SK-N-SH (cell line): ENCODE measurements at regions not wholly inside any gene's neighbourhood (a gene's known extent, or its start where the extent isn't known, plus 50 kb on each side); places are given as distances from the start of the nearest gene placed in this dataset.

Experiments
- CTCF ChIA-PET: fragments of 300-600, 350-600 bp; formaldehyde crosslinking; extraction: SDS; loops from one replicate; lab custom pipeline; 2021; lab: Yijun Ruan, JAX
- POLR2A ChIA-PET: fragments of 350-600 bp; sonication (Branson Sonifier 250); formaldehyde crosslinking; extraction: SDS; loops from one replicate; lab custom pipeline; 2020; ENCODE audit warnings: antibody characterized with exemption, inconsistent platforms; lab: Yijun Ruan, JAX
- DNase-seq: peaks from one replicate; pipeline ENCODE4 v3.0.0; 2012
- H2AFZ ChIP-seq: fragments of 200-600 bp; sonication (generic); 2 replicates; pipeline ENCODE4 v1.8.1; 2016; ENCODE audit warnings: antibody characterized with exemption, mild to moderate bottlenecking, low read depth
- H3F3A ChIP-seq: fragments of 200-600 bp; sonication (generic); replicated peaks from 2 replicates; pipeline ENCODE3; 2016; ENCODE audit warnings: antibody characterized with exemption, mild to moderate bottlenecking; ENCODE audit not compliant: insufficient read depth
- H3K27ac ChIP-seq, 2 experiments: fragments of 200-500 bp in 1 of 2; fragments of 200-600 bp in 1 of 2; sonication (Bioruptor generic) in 1 of 2; sonication (generic), shearing (Covaris generic) in 1 of 2; 2 replicates each; pipeline versions ENCODE4 v1.5.1 to v1.6.1; 2014 to 2016; ENCODE audit warnings: low read depth in 2 of 2, inconsistent platforms in 1 of 2, low read length in 1 of 2, mild to moderate bottlenecking in 1 of 2, mixed read lengths in 1 of 2
- H3K27me3 ChIP-seq: fragments of 200-600 bp; sonication (generic), shearing (Covaris generic); 2 replicates; pipeline ENCODE4 v1.6.1; 2016; ENCODE audit warnings: mixed run types; ENCODE audit not compliant: insufficient read depth
- H3K36me3 ChIP-seq, 2 experiments: fragments of 200-500 bp in 1 of 2; fragments of 200-600 bp in 1 of 2; sonication (Bioruptor generic) in 1 of 2; sonication (generic) in 1 of 2; replicated peaks in 1 of 2; 2 replicates each; pipeline versions ENCODE3 to v1.5.1; 2014 to 2016; ENCODE audit warnings: low read length in 1 of 2, mild to moderate bottlenecking in 1 of 2; ENCODE audit not compliant: insufficient read depth in 2 of 2, control insufficient read depth in 1 of 2
- H3K4me1 ChIP-seq, 2 experiments: fragments of 200-500 bp in 1 of 2; fragments of 200-600 bp in 1 of 2; sonication (Bioruptor generic) in 1 of 2; sonication (generic), shearing (Covaris generic) in 1 of 2; 2 replicates each; pipeline versions ENCODE4 v1.5.1 to v1.6.1; 2014 to 2016; ENCODE audit warnings: low read depth in 1 of 2, low read length in 1 of 2, mixed run types in 1 of 2; ENCODE audit not compliant: insufficient read depth in 2 of 2, control insufficient read depth in 1 of 2
- H3K4me2 ChIP-seq: fragments of 200-600 bp; sonication (generic), shearing (Covaris generic); 2 replicates; pipeline ENCODE4 v1.6.1; 2017; ENCODE audit warnings: mixed run types
- H3K4me3 ChIP-seq, 2 experiments: fragments of 200-500 bp in 1 of 2; fragments of 200-600 bp in 1 of 2; sonication (Bioruptor generic) in 1 of 2; sonication (generic), shearing (Covaris generic) in 1 of 2; 2 replicates each; pipeline versions ENCODE4 v1.5.1 to v1.8.1; 2014 to 2016; ENCODE audit warnings: low read depth in 2 of 2, inconsistent platforms in 1 of 2, low read length in 1 of 2, mild to moderate bottlenecking in 1 of 2, mixed read lengths in 1 of 2, moderate library complexity in 1 of 2
- H3K79me2 ChIP-seq: fragments of 200-600 bp; sonication (generic); 2 replicates; pipeline ENCODE4 v1.8.1; 2017; ENCODE audit warnings: mild to moderate bottlenecking; ENCODE audit not compliant: insufficient read depth
- H3K9ac ChIP-seq: fragments of 200-600 bp; sonication (generic); 2 replicates; pipeline ENCODE4 v1.6.1; 2017; ENCODE audit warnings: mixed run types
- H3K9me2 ChIP-seq: fragments of 200-600 bp; sonication (generic); 2 replicates; pipeline ENCODE4 v1.6.1; 2017; ENCODE audit warnings: mixed run types
- H3K9me3 ChIP-seq: fragments of 200-600 bp; sonication (generic); 2 replicates; pipeline ENCODE4 v1.6.1; 2017; ENCODE audit warnings: mixed run types, mild to moderate bottlenecking, moderate library complexity
- H4K20me1 ChIP-seq: fragments of 200-600 bp; sonication (generic); 2 replicates; pipeline ENCODE4 v1.6.1; 2017; ENCODE audit warnings: mild to moderate bottlenecking, mixed run types; ENCODE audit not compliant: insufficient read depth
- CHD2 ChIP-seq: fragments of 150-350 bp; IDR thresholded peaks from 2 replicates; pipeline ENCODE4 v1.6.1; 2018; ENCODE audit warnings: low read length; ENCODE audit not compliant: partially characterized antibody
- ELF1 ChIP-seq: IDR thresholded peaks from 2 replicates; pipeline ENCODE4 v1.4.0; 2012
- EZH2phosphoT487 ChIP-seq: fragments of 200-600 bp; sonication (generic); IDR thresholded peaks from 2 replicates; pipeline ENCODE4 v1.6.1; 2017; ENCODE audit warnings: low read depth, mixed run types, mild to moderate bottlenecking, antibody characterized with exemption, moderate library complexity, borderline replicate concordance
- FOXJ3 ChIP-seq: sonication (generic); formaldehyde crosslinking; IDR thresholded peaks from 2 replicates; pipeline ENCODE4 v1.5.1; 2020; ENCODE audit warnings: mild to moderate bottlenecking, missing genetic modification reagents
- GABPA ChIP-seq: IDR thresholded peaks from 2 replicates; pipeline ENCODE4 v1.4.0; 2012; ENCODE audit warnings: low read depth, mild to moderate bottlenecking
- GATA2 ChIP-seq: sonication (generic); formaldehyde crosslinking; IDR thresholded peaks from 2 replicates; pipeline ENCODE4 v1.5.0; 2020; ENCODE audit warnings: mild to moderate bottlenecking, missing genetic modification reagents
- JUND ChIP-seq: IDR thresholded peaks from 2 replicates; pipeline ENCODE4 v1.4.0; 2012
- MXI1 ChIP-seq: IDR thresholded peaks from 2 replicates; pipeline ENCODE4 v1.6.1; 2012; ENCODE audit warnings: mild to moderate bottlenecking, low read depth, low read length, improper control_type of control experiment
- RAD21 ChIP-seq: IDR thresholded peaks from 2 replicates; pipeline ENCODE4 v1.6.1; 2012; ENCODE audit warnings: mild to moderate bottlenecking, low read length
- RCOR1 ChIP-seq: fragments of 150-350 bp; IDR thresholded peaks from 2 replicates; pipeline ENCODE4 v1.6.1; 2017; ENCODE audit warnings: antibody characterized with exemption, low read length
- TAF1 ChIP-seq: IDR thresholded peaks from 2 replicates; pipeline ENCODE4 v1.6.1; 2012; ENCODE audit warnings: low read depth, mild to moderate bottlenecking, low read length, moderate library complexity, borderline replicate concordance
- TCF12 ChIP-seq: IDR thresholded peaks from 2 replicates; pipeline ENCODE4 v1.4.0; 2012
- YY1 ChIP-seq: IDR thresholded peaks from 2 replicates; pipeline ENCODE4 v1.4.0; 2012; ENCODE audit warnings: low read depth, mild to moderate bottlenecking
- WGBS: methylation state at CpG from one replicate; pipeline ENCODE4 v1.1.6; 2017; ENCODE audit warnings: low lambda C conversion rate; 5-methylcytosine and 5-hydroxymethylcytosine counted together
- TF ChIP-seq, protein P1 (sequence below): IDR thresholded peaks from 2 replicates; pipeline ENCODE4 v1.4.0; 2012; ENCODE audit warnings: low read depth, borderline replicate concordance
- TF ChIP-seq, protein P2 (sequence below): fragments of 150-350 bp; IDR thresholded peaks from 2 replicates; pipeline ENCODE4 v1.6.1; 2017; ENCODE audit warnings: antibody characterized with exemption, low read length, low read depth, borderline replicate concordance
- TF ChIP-seq, protein P3 (sequence below): IDR thresholded peaks from 2 replicates; pipeline ENCODE4; 2012
- TF ChIP-seq, protein P4 (sequence below): IDR thresholded peaks from 2 replicates; pipeline ENCODE4 v1.4.0; 2012; ENCODE audit warnings: low read depth, borderline replicate concordance
- TF ChIP-seq, protein P5 (sequence below): fragments of 200-600 bp; sonication (generic); IDR thresholded peaks from 2 replicates; pipeline ENCODE4 v1.6.1; 2017; ENCODE audit warnings: antibody characterized with exemption, mild to moderate bottlenecking, moderate library complexity
- TF ChIP-seq, protein P6 (sequence below): fragments of 150-350 bp; IDR thresholded peaks from 2 replicates; pipeline ENCODE4 v1.6.1; 2016; ENCODE audit warnings: mild to moderate bottlenecking, low read depth, low read length
- TF ChIP-seq, protein P7 (sequence below): IDR thresholded peaks from 2 replicates; pipeline ENCODE4 v1.4.0; 2012; ENCODE audit warnings: low read depth

DNA sequence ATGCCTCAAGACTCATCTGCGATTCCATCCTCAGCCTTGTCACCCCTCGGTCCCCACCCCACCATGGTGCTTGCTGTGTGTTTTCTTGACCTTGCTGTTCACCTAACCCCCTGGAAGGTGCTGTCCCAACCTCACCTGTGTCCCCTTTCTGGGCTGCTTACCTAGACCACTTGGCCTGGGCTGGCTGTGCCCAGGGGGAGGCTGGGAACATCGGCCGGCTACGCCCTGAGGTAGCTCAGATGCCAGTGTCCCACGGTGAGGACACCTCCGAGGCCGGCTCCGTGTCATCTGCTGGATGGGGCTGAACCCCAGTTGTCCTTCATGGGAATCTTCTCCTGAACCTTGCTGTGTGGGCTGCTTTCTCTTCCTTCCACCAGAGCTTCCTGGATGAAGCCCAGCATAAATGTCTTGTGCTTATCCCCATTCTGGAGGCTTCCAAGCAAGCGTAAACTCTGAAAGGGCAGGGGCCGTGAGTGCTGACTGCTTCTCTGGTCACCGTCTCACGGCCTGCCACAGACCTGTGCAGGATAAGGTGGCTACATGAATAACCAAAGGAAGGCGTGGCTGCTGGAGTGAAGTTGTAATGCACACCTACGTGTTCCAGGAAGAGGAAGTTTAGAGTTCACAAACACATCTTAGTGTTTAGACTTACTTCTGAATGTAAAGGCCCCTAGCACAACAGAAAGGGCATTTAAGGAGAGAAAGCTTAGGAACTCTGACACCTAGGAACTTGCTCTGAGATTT is 724.3 kb downstream of the TBC1D22A start:
- no peak overlapping the region for H3K4me3 ChIP-seq
- WGBS: 29% methylated on average over 8 of the region's 15 CpGs
- ChIA-PET CTCF (no interaction called here), POLR2A (no interaction called here)
- no peak overlapping the region for H3K27ac ChIP-seq
- no peaks in the 10 kb centered on the region for H3K4me1 ChIP-seq
- H3K4me2 ChIP-seq: no peak overlapping the region
- H3F3A ChIP-seq: no peaks in the 10 kb centered on the region
- H3K9me3 ChIP-seq: no peaks in the 10 kb centered on the region
- H3K79me2 ChIP-seq: no peaks in the 10 kb centered on the region
- TF ChIP-seq MXI1: no peak
- no peak for TF ChIP-seq GABPA
- no peak for TF ChIP-seq RCOR1
- TF ChIP-seq, protein P1, sequence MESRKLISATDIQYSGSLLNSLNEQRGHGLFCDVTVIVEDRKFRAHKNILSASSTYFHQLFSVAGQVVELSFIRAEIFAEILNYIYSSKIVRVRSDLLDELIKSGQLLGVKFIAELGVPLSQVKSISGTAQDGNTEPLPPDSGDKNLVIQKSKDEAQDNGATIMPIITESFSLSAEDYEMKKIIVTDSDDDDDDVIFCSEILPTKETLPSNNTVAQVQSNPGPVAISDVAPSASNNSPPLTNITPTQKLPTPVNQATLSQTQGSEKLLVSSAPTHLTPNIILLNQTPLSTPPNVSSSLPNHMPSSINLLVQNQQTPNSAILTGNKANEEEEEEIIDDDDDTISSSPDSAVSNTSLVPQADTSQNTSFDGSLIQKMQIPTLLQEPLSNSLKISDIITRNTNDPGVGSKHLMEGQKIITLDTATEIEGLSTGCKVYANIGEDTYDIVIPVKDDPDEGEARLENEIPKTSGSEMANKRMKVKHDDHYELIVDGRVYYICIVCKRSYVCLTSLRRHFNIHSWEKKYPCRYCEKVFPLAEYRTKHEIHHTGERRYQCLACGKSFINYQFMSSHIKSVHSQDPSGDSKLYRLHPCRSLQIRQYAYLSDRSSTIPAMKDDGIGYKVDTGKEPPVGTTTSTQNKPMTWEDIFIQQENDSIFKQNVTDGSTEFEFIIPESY: no peak
- TF ChIP-seq, protein P2, sequence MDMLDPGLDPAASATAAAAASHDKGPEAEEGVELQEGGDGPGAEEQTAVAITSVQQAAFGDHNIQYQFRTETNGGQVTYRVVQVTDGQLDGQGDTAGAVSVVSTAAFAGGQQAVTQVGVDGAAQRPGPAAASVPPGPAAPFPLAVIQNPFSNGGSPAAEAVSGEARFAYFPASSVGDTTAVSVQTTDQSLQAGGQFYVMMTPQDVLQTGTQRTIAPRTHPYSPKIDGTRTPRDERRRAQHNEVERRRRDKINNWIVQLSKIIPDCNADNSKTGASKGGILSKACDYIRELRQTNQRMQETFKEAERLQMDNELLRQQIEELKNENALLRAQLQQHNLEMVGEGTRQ: no peak
- TF ChIP-seq TAF1: no peak
- no peak for TF ChIP-seq YY1
- TF ChIP-seq TCF12: no peak
- TF ChIP-seq ELF1: no peak
- no peak for TF ChIP-seq FOXJ3 (CRISPR knock-in tag)
- no peak for TF ChIP-seq GATA2 (CRISPR knock-in tag)
- TF ChIP-seq, protein P3, sequence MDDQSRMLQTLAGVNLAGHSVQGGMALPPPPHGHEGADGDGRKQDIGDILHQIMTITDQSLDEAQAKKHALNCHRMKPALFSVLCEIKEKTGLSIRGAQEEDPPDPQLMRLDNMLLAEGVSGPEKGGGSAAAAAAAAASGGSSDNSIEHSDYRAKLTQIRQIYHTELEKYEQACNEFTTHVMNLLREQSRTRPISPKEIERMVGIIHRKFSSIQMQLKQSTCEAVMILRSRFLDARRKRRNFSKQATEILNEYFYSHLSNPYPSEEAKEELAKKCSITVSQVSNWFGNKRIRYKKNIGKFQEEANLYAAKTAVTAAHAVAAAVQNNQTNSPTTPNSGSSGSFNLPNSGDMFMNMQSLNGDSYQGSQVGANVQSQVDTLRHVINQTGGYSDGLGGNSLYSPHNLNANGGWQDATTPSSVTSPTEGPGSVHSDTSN: no peak
- no peak for TF ChIP-seq EZH2phosphoT487
- TF ChIP-seq, protein P4, sequence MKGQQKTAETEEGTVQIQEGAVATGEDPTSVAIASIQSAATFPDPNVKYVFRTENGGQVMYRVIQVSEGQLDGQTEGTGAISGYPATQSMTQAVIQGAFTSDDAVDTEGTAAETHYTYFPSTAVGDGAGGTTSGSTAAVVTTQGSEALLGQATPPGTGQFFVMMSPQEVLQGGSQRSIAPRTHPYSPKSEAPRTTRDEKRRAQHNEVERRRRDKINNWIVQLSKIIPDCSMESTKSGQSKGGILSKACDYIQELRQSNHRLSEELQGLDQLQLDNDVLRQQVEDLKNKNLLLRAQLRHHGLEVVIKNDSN: no peak
- TF ChIP-seq CHD2: no peak
- TF ChIP-seq, protein P5, sequence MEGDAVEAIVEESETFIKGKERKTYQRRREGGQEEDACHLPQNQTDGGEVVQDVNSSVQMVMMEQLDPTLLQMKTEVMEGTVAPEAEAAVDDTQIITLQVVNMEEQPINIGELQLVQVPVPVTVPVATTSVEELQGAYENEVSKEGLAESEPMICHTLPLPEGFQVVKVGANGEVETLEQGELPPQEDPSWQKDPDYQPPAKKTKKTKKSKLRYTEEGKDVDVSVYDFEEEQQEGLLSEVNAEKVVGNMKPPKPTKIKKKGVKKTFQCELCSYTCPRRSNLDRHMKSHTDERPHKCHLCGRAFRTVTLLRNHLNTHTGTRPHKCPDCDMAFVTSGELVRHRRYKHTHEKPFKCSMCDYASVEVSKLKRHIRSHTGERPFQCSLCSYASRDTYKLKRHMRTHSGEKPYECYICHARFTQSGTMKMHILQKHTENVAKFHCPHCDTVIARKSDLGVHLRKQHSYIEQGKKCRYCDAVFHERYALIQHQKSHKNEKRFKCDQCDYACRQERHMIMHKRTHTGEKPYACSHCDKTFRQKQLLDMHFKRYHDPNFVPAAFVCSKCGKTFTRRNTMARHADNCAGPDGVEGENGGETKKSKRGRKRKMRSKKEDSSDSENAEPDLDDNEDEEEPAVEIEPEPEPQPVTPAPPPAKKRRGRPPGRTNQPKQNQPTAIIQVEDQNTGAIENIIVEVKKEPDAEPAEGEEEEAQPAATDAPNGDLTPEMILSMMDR: no peak
- TF ChIP-seq JUND: no peak
- TF ChIP-seq RAD21: no peak
- TF ChIP-seq, protein P6, sequence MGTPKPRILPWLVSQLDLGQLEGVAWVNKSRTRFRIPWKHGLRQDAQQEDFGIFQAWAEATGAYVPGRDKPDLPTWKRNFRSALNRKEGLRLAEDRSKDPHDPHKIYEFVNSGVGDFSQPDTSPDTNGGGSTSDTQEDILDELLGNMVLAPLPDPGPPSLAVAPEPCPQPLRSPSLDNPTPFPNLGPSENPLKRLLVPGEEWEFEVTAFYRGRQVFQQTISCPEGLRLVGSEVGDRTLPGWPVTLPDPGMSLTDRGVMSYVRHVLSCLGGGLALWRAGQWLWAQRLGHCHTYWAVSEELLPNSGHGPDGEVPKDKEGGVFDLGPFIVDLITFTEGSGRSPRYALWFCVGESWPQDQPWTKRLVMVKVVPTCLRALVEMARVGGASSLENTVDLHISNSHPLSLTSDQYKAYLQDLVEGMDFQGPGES: no peak
- TF ChIP-seq, protein P7, sequence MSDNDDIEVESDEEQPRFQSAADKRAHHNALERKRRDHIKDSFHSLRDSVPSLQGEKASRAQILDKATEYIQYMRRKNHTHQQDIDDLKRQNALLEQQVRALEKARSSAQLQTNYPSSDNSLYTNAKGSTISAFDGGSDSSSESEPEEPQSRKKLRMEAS: no peak
- DNase-seq: no peak
- H3K9ac ChIP-seq: no peak overlapping the region
- no peak overlapping the region for H2AFZ ChIP-seq
- no peaks in the 10 kb centered on the region for H3K36me3 ChIP-seq
- no peaks in the 10 kb centered on the region for H4K20me1 ChIP-seq
- H3K27me3 ChIP-seq: no peaks in the 10 kb centered on the region; the same call in 1 of the 2 replicates
- no peaks in the 10 kb centered on the region for H3K9me2 ChIP-seq
